ENCODE measurements at regions not wholly inside any gene's neighbourhood (a gene's known extent, or its start where the extent isn't known, plus 50 kb on each side); places are given as distances from the start of the nearest gene placed in this dataset.
"Not testable (repeated sequence)": the region's sequence is repeated elsewhere in the genome, so short reads cannot be mapped to it uniquely, and the experiment has no call there.

DNA sequence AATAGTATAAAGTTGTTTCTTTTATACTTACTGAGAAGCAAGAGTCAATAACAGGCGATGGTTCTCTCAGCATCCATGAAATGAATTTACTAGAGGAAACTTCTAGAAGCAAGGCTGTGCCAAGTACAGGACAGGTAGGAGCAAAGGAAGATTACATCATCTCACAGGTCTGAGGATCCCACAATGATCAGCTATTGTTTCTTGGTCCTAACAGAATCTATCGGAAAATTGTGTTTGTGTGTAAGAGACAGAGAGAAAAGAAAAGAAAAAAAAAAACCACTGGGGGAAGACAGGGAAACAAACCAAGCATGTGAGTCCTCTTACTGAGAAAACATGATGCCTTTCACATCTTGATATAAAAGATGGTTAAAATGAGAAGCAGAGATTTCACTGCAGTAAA, 535.0 kb upstream of the NRP1 start:
- no peak overlapping the region for H3K27ac ChIP-seq (replicated peaks)
- H3K36me3 ChIP-seq, result no peaks in the 10 kb centered on the region

DNA sequence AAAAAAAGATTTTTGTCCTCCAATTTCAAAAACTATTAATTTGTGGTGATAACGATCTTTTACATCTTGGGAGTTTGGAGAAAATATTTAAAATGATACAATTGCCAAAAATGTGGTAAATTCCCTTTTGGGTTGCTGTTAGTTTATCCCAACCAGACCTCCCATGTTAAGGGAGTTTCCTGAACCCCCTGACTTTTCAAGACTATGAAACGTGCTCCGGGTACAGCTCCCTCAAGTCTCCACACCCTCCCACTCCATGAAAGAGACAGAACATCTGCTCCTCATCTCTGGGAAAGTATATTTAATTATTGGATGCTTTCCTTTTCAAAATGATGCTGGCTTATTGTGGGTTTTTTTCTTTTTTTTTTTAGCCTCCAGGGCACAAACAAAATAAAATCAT, 534.6 kb upstream of the NRP1 start:
- intact Hi-C loops (cut with micrococcal nuclease), result no loop called here
- no peak overlapping the region for H3K4me3 ChIP-seq
- no peaks in the 10 kb centered on the region for H3K27me3 ChIP-seq (ENCODE audit: low read depth)
- DNase-seq, result no peak
- no peaks in the 10 kb centered on the region for H3K9me3 ChIP-seq (replicated peaks)
- no peaks in the 10 kb centered on the region for H3K36me3 ChIP-seq
- no peak for TF ChIP-seq CTCF (IDR thresholded peaks at IDR 0.05; ENCODE audit: borderline replicate concordance)
- peaks cover 6% of the 10 kb centered on the region for H3K4me1 ChIP-seq
- no peak overlapping the region for H3K27ac ChIP-seq (replicated peaks)

More for the DNA sequence above, 535.0 kb upstream of the NRP1 start:
- H3K4me1 ChIP-seq, result peaks cover 6% of the 10 kb centered on the region
- TF ChIP-seq CTCF (IDR thresholded peaks at IDR 0.05; ENCODE audit: borderline replicate concordance), result no peak
- H3K9me3 ChIP-seq (replicated peaks), result no peaks in the 10 kb centered on the region
- H3K4me3 ChIP-seq, result no peak overlapping the region
- intact Hi-C loops (cut with micrococcal nuclease), result no loop called here
- no peak for DNase-seq
- H3K27me3 ChIP-seq (ENCODE audit: low read depth), result no peaks in the 10 kb centered on the region

GRCh38 chr10:33867199-33867789, 532.8 kb upstream of the NRP1 start:
- H3K4me1 ChIP-seq; H3K9me3 ChIP-seq (replicated peaks); H3K27ac ChIP-seq (replicated peaks); intact Hi-C loops (cut with micrococcal nuclease); H3K27me3 ChIP-seq (ENCODE audit: low read depth); DNase-seq; H3K4me3 ChIP-seq; H3K36me3 ChIP-seq: not testable (repeated sequence)

GRCh38 chr10:33863352-33863751, 528.9 kb upstream of the NRP1 start:
- Histone ChIP-seq H3K4me1 (peaks cover 20% of the 10 kb centered on the region), H3K4me3 (no peak overlapping the region), H3K36me3 (no peaks in the 10 kb centered on the region), H3K9me3 (replicated peaks) (no peaks in the 10 kb centered on the region), H3K27ac (replicated peaks) (no peak overlapping the region), H3K27me3 (ENCODE audit: low read depth) (no peaks in the 10 kb centered on the region)
- DNase-seq, result no peak
- TF ChIP-seq CTCF (IDR thresholded peaks at IDR 0.05; ENCODE audit: borderline replicate concordance), result no peak
- intact Hi-C loops (cut with micrococcal nuclease), result no loop called here

GRCh38 chr10:33862536-33863105, 528.2 kb upstream of the NRP1 start:
- Histone ChIP-seq H3K27ac (replicated peaks) (no peak overlapping the region), H3K27me3 (ENCODE audit: low read depth) (no peaks in the 10 kb centered on the region), H3K36me3 (no peaks in the 10 kb centered on the region), H3K4me1 (peaks cover 20% of the 10 kb centered on the region), H3K4me3 (no peak overlapping the region), H3K9me3 (replicated peaks) (no peaks in the 10 kb centered on the region)
- no peak for TF ChIP-seq CTCF (IDR thresholded peaks at IDR 0.05; ENCODE audit: borderline replicate concordance)
- DNase-seq, result no peak
- intact Hi-C loops (cut with micrococcal nuclease), result no loop called here

- H3K36me3 ChIP-seq, result no peaks in the 10 kb centered on the region
- H3K4me1 ChIP-seq, result peaks cover 20% of the 10 kb centered on the region
- H3K4me3 ChIP-seq, result no peak overlapping the region
- intact Hi-C loops (cut with micrococcal nuclease), result no loop called here
- no peaks in the 10 kb centered on the region for H3K27me3 ChIP-seq (ENCODE audit: low read depth)
- no peak overlapping the region for H3K27ac ChIP-seq (replicated peaks)
- H3K9me3 ChIP-seq (replicated peaks), result no peaks in the 10 kb centered on the region
- no peak for TF ChIP-seq CTCF (IDR thresholded peaks at IDR 0.05; ENCODE audit: borderline replicate concordance)
- DNase-seq, result no peak
These were observed 527.4 kb upstream of the NRP1 start for GRCh38 chr10:33861833-33862232.

Measured in left ventricle myocardium inferior (tissue), 1 donor.